MV-4-11 (cell line): ENCODE measurements at regions not wholly inside any gene's neighbourhood (a gene's known extent, or its start where the extent isn't known, plus 50 kb on each side); places are given as distances from the start of the nearest gene placed in this dataset.
"Not testable (repeated sequence)": the region's sequence is repeated elsewhere in the genome, so short reads cannot be mapped to it uniquely, and the experiment has no call there.

Experiments used
- DNase-seq: peaks from one replicate; lab custom pipeline; 2025; lab: John Stamatoyannopoulos, UW

DNA sequence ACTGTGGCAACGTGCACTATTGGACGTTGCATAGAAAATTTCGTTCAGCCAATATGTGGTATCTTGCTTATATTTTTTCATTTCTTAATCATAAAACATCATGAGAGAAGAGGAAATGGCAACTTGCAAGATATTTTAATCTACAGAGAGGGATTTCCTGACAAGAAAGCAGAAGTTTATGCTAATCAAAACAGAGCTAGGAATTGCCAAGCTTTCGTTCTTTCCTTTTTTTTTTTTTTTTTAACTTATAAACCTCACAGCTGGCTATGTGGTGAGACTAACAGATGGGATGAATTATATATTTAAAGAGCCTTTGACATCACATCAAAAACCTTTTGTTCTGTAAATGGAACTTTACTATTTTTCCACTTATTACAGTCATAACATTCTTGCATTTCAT is 1136.9 kb upstream of the TMEFF2 start:
- DNase-seq = peak; percentile 86

DNA sequence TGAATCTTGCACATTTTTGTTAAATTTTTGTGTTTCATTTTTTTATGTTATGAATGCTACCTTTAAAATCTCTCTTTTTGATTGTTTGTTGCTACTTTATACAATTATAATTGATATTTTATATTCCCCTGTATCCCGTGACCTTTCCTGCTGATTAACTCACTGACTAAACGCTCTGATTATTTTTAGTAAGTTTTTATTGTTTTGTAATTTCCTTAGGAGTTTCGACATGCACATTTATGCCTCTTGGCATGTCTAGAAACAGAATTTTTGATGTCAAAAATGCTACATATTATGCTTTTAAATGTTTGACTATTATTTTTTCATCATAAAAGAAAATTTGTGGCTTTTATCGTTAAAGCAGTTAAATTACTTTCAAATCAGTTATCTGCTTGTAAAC is 1131.6 kb upstream of the TMEFF2 start:
- peak; percentile 4 for DNase-seq

- no peak for DNase-seq
Measured at GRCh38 chr2:193315428-193316091, 1120.8 kb upstream of the TMEFF2 start.

- no peak for DNase-seq
Measured at GRCh38 chr2:193303464-193303863, 1108.7 kb upstream of the TMEFF2 start.

- DNase-seq = no peak
Measured at GRCh38 chr2:193294371-193294770, 1099.6 kb upstream of the TMEFF2 start.

- no peak for DNase-seq
Measured at GRCh38 chr2:193279361-193279760, 1084.6 kb upstream of the TMEFF2 start.

DNA sequence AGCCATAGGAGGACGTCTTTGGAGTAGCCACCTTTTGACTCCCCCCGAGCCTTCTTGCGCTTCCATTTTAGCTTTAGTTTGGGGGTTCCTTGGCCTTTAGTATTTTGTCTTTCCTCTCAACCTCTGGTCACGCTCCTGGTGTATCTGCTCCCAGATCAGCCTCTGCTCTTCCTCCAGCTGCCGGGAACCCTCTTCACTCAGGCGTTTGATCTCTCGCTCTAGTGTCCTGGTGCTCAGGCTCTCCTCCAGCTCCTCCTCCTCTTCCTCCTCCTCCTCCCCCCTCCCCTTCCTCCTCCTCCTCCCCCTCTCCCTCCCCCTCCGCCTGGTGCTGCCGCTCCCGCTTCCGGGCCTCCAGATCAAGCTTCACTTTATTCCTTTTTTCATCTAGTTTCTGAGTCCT is 1082.3 kb upstream of the TMEFF2 start:
- no peak for DNase-seq

DNA sequence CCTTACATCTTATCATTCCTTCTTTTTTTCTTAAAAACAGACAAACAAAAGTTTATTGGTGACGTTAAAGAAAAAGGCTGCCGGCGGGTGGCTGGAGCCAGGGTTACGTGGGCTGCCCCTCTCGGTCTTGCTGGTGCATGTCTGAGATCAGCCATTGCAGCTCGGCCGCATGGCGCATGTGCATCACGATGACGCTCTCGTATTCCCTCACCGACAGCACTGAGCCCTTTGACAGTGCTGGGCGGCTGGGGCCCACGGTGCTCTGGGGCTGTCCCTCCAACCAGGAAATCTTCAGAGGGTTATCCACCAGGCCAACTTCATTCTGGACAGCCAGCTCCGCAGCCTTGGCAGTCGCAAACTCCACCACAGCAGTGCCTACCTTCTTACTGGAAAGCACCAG is 1081.8 kb upstream of the TMEFF2 start:
- DNase-seq = no peak

DNA sequence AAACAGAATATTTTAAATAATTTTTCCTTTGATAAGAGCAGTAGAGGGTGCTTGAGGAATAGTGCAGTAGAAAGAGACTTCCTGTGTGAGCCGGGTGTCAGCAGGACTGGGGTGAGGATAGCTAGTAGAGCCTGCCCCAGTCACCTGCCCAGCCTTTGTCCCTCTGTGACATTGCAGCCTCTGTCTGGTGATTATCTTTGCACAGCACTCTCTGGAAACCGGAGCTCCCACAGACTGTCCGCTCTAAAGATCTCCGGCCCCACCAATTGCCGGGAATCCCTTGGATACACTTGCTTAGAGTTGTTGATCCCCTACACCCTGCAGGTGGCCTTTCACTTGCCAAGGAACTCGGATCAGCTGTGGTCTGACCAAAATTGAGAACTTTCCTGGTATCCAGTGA is 1081.3 kb upstream of the TMEFF2 start:
- DNase-seq = no peak

GRCh38 chr2:193272011-193272410 is 1077.3 kb upstream of the TMEFF2 start:
- DNase-seq = peak; percentile 56

DNA sequence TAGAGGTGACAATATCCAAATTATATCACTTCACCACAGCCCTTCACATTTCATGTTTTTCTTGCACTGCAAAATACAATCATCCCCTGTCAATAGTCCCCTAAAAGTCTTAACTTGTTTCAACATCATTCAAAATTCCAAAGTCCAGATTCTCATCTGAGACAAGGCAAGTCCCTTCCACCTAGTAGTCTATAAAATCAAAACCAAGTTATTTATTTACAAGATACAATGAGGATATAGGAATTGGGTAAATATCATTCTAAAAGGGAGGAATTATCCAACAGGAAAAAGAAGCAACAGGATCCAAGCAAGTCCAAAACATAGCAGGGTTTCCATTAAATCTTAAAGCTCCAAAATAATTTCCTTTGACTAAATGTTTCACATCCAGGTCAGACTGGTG is 1076.1 kb upstream of the TMEFF2 start:
- DNase-seq = no peak

DNA sequence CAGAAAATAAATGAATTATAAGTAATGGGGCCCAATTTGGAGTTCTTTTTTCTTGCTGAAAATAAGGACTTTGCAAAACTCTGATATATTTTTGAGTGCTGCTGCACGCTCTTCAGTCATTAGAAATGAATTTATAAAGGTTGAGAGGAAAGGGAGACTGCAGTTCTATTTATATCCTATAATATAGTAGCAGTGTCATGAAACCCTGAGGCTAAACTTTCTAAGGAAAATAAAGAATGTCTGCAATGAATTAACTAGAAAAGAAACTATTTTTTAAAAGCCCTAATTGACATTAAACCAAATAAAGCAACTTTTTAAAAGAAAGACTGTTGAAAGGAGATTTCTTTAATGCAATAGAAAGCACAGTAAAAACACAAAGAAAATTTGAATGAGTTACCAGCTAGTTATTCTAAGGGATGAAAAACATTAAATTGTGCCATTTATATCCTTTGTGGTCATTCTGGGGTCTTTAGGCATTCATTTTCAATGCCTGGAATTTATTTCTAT is 1072.8 kb upstream of the TMEFF2 start:
- DNase-seq = no peak

GRCh38 chr2:193253014-193253530 is 1058.3 kb upstream of the TMEFF2 start:
- DNase-seq = no peak

GRCh38 chr2:193251909-193252308 is 1057.2 kb upstream of the TMEFF2 start:
- no peak for DNase-seq

GRCh38 chr2:193250389-193250788 is 1055.7 kb upstream of the TMEFF2 start:
- DNase-seq = no peak

GRCh38 chr2:193240752-193241151 is 1046.0 kb upstream of the TMEFF2 start:
- DNase-seq = peak; percentile 3

DNA sequence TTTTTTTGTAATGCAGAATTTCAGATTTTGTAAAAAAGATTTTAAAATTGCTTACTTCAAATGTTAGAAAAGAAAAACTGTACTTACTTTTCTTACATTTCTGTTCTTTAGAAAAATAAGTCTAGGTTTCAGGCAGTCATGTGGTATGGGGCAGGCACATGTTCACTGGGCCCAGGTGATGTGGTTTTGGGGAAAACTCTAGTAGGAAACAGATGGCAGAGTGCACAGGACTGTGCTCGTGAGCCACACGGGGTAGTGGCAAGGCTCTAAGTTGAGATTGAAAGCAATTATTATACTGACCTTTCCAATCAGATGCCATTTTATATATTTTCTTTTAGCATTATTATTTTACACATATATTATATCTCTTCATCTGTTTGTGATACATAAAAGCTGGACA is 1036.9 kb upstream of the TMEFF2 start:
- no peak for DNase-seq

GRCh38 chr2:193228276-193228675 is 1033.5 kb upstream of the TMEFF2 start:
- no peak for DNase-seq

DNA sequence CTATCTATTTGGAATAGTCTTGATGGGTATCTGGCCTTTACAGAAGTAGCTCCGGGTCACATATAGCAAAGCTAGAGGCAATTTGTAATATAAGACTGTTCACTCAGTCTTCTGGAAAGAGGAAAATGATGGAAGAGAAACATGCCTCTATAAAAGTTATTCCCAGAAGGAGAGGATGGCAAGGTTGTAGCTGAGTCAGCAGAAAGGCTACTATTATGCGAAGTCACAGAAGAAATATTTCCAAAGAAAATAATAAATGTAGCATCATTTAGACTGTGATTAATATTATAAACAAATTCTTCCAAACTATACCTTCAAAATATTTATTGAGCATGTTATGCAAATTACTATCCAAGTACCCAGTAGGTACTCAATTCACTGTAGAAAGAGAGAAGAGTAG is 1027.7 kb upstream of the TMEFF2 start:
- DNase-seq = no peak

DNA sequence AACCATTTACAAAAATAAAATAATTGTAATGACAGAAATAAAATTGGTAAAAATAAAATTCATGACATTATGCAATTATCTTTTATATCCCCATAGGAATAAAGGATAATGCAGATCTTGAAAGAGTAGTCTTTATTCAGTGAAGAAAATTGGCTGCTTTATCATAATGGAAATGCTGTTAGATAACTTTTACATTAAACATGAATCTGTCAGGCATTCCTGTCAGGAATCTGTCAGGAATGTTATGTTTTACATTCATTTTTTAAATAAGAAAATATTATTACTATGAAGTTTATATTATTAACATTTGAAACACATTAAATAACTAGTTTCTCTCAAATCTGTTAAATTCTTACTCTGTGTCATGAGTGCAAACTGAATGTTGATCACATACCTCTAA is 1024.7 kb upstream of the TMEFF2 start:
- no peak for DNase-seq

GRCh38 chr2:193201583-193201982 is 1006.9 kb upstream of the TMEFF2 start:
- DNase-seq = no peak

- no peak for DNase-seq
Measured at GRCh38 chr2:193199322-193199721, 1004.6 kb upstream of the TMEFF2 start.

DNA sequence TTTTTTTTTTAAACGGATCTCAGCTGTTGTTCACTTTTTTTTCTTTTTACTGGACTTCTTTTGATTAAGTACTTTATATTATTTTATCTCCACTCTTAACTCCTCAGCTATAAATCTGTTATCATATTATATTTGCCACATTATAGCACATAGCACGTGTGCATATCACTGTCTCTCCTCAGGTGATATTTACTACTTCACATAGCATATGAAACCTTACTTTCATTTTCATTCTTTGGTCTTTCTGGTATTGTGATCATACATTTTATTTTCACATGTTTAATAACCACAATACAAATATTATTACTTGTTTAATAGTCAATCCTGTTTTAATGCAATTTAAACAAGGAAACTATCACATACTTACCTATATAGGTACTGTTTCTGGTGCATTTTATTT is 993.1 kb upstream of the TMEFF2 start:
- DNase-seq = no peak

- DNase-seq = not testable (repeated sequence)
Measured at GRCh38 chr2:193170981-193171380, 976.2 kb upstream of the TMEFF2 start.
